ENCODE measurements at regions not wholly inside any gene's neighbourhood (a gene's known extent, or its start where the extent isn't known, plus 50 kb on each side); places are given as distances from the start of the nearest gene placed in this dataset.

DNA sequence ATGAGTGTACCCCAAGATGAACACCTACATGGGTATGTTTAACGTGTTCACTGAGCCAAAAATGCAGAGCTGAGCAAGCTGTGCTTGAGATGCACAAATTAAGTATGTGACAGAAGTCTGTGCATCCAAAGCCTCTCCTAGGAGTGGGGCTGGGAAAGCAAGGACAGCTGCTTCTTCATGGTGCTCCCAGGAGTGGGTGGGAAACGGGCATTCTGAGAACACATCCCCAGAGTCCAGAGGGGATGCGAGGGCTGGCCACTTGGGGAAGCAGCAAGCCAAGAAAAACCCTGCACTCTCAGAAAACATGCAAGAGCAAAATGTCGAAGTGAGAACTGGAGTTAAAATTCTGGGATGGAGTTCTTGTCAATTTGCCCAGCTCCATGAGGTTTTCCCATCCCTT is 414.3 kb downstream of the BCAT1 start:
- H3K9me3 ChIP-seq = no peaks in the 10 kb centered on the region
- H3K4me1 ChIP-seq = no peaks in the 10 kb centered on the region
- peak overlapping the region in 1 of 3 donors; percentile 19 for H3K4me3 ChIP-seq
- no peaks in the 10 kb centered on the region for H3K27me3 ChIP-seq
- intact Hi-C loops (cut with DNase I; ENCODE audit: low total_unique reads) = no loop called here
- no peak for DNase-seq (ENCODE audit: low spot score in 2 of 2)
- H3K27ac ChIP-seq = peak overlapping the region; percentile 8 to 84
- H3K36me3 ChIP-seq = no peaks in the 10 kb centered on the region
- TF ChIP-seq, protein P1, sequence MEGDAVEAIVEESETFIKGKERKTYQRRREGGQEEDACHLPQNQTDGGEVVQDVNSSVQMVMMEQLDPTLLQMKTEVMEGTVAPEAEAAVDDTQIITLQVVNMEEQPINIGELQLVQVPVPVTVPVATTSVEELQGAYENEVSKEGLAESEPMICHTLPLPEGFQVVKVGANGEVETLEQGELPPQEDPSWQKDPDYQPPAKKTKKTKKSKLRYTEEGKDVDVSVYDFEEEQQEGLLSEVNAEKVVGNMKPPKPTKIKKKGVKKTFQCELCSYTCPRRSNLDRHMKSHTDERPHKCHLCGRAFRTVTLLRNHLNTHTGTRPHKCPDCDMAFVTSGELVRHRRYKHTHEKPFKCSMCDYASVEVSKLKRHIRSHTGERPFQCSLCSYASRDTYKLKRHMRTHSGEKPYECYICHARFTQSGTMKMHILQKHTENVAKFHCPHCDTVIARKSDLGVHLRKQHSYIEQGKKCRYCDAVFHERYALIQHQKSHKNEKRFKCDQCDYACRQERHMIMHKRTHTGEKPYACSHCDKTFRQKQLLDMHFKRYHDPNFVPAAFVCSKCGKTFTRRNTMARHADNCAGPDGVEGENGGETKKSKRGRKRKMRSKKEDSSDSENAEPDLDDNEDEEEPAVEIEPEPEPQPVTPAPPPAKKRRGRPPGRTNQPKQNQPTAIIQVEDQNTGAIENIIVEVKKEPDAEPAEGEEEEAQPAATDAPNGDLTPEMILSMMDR (IDR thresholded peaks at IDR 0.05) = no peak
- TF ChIP-seq POLR2A (IDR thresholded peaks at IDR 0.05) = no peak
- TF ChIP-seq POLR2AphosphoS5 (IDR thresholded peaks at IDR 0.05) = no peak

- H3K4me1 ChIP-seq = no peaks in the 10 kb centered on the region
- no peak overlapping the region for H3K4me3 ChIP-seq
- no peak for DNase-seq (ENCODE audit: low spot score in 2 of 2)
- intact Hi-C loops (cut with DNase I; ENCODE audit: low total_unique reads) = no loop called here
- no peak overlapping the region for H3K27ac ChIP-seq
- H3K36me3 ChIP-seq = no peaks in the 10 kb centered on the region
- no peaks in the 10 kb centered on the region for H3K9me3 ChIP-seq
- TF ChIP-seq, protein P1 (IDR thresholded peaks at IDR 0.05) = no peak
- no peak for TF ChIP-seq POLR2AphosphoS5 (IDR thresholded peaks at IDR 0.05)
- TF ChIP-seq POLR2A (IDR thresholded peaks at IDR 0.05) = no peak
- no peaks in the 10 kb centered on the region for H3K27me3 ChIP-seq
Measured at GRCh38 chr12:24533716-24534352, 415.1 kb downstream of the BCAT1 start.

DNA sequence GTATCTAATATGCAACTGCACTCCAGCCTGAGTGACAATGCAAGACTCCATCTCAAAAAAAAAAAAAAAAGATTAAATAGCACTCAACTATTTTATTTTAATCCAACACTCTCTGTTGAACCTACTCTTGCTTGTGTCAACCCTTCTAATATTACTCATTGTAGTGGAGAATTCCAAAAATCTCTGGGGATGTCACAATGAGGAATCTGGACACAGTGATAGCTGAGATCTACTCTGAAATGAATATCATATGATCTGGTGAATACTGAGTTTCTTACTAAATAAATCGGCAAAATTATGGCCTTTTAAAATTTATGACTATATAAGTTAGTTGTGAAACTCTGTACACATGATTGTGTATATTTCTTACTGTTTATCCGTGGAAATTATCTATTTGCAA is 418.2 kb downstream of the BCAT1 start:
- no peak for DNase-seq (ENCODE audit: low spot score in 2 of 2)
- Histone ChIP-seq H3K4me1 (no peaks in the 10 kb centered on the region), H3K27ac (no peak overlapping the region), H3K4me3 (no peak overlapping the region), H3K27me3 (no peaks in the 10 kb centered on the region), H3K36me3 (no peaks in the 10 kb centered on the region), H3K9me3 (no peaks in the 10 kb centered on the region)
- TF ChIP-seq POLR2AphosphoS5 (IDR thresholded peaks at IDR 0.05) (no peak), POLR2A (IDR thresholded peaks at IDR 0.05) (no peak)
- TF ChIP-seq, protein P1 (IDR thresholded peaks at IDR 0.05) = no peak
- intact Hi-C loops (cut with DNase I; ENCODE audit: low total_unique reads) = no loop called here

- intact Hi-C loops (cut with DNase I; ENCODE audit: low total_unique reads) = no loop called here
- TF ChIP-seq, protein P1 (IDR thresholded peaks at IDR 0.05) = no peak
- TF ChIP-seq POLR2AphosphoS5 (IDR thresholded peaks at IDR 0.05) (no peak), POLR2A (IDR thresholded peaks at IDR 0.05) (no peak)
- no peaks in the 10 kb centered on the region for H3K4me1 ChIP-seq
- H3K27ac ChIP-seq = no peak overlapping the region
- no peak for DNase-seq (ENCODE audit: low spot score in 2 of 2)
- H3K36me3 ChIP-seq = no peaks in the 10 kb centered on the region
- no peaks in the 10 kb centered on the region for H3K27me3 ChIP-seq
- H3K9me3 ChIP-seq = peaks cover 0 to 11% of the 10 kb centered on the region in 2 donors
- H3K4me3 ChIP-seq = no peak overlapping the region
Measured at GRCh38 chr12:24527102-24527501, 421.8 kb downstream of the BCAT1 start.

- Histone ChIP-seq H3K36me3 (no peaks in the 10 kb centered on the region), H3K4me1 (no peaks in the 10 kb centered on the region), H3K4me3 (no peak overlapping the region), H3K9me3 (peaks cover 0 to 39% of the 10 kb centered on the region in 2 donors), H3K27me3 (no peaks in the 10 kb centered on the region), H3K27ac (no peak overlapping the region)
- TF ChIP-seq POLR2AphosphoS5 (IDR thresholded peaks at IDR 0.05) (no peak), POLR2A (IDR thresholded peaks at IDR 0.05) (no peak)
- TF ChIP-seq, protein P1 (IDR thresholded peaks at IDR 0.05) = no peak
- intact Hi-C loops (cut with DNase I; ENCODE audit: low total_unique reads) = no loop called here
- DNase-seq (ENCODE audit: low spot score in 2 of 2) = no peak
Measured at GRCh38 chr12:24522736-24523135, 426.2 kb downstream of the BCAT1 start.

Measured in breast epithelium (tissue), 4 donors.